DND-41 (cell line): ENCODE measurements at regions not wholly inside any gene's neighbourhood (a gene's known extent, or its start where the extent isn't known, plus 50 kb on each side); places are given as distances from the start of the nearest gene placed in this dataset.

Source experiments
- CTCF ChIP-seq: IDR thresholded peaks from 2 replicates; pipeline ENCODE4 v1.5.1; 2012; ENCODE audit warnings: borderline replicate concordance, low read length, moderate library complexity, mild to moderate bottlenecking; ENCODE audit not compliant: poor library complexity, severe bottlenecking; ENCODE audit errors: extremely low read depth
- EZH2 ChIP-seq: IDR thresholded peaks from 3 replicates; pipeline ENCODE4 v1.6.1; 2012; ENCODE audit warnings: borderline replicate concordance, low read depth, mild to moderate bottlenecking, moderate library complexity, low read length, inconsistent platforms; ENCODE audit not compliant: severe bottlenecking

- TF ChIP-seq CTCF (no peak), EZH2 (no peak)
These were observed 76.0 kb upstream of the RGPD5 start for GRCh38 chr2:109718139-109718538.
